Uterus (tissue), 3 donors: ENCODE measurements at regions not wholly inside any gene's neighbourhood (a gene's known extent, or its start where the extent isn't known, plus 50 kb on each side); places are given as distances from the start of the nearest gene placed in this dataset.
"Not testable (repeated sequence)": the region's sequence is repeated elsewhere in the genome, so short reads cannot be mapped to it uniquely, and the experiment has no call there.

ENCODE experiments used
- DNase-seq, 2 donors: peaks; one replicate each; pipeline ENCODE4 v3.0.0-alpha.2; 2019 to 2020
- H3K27ac ChIP-seq, 2 donors: fragments of 200-600 bp; sonication (generic); 1 replicate in 1 of 2; 2 replicates in 1 of 2; pipeline ENCODE4 v1.5.1; 2016 to 2018
- H3K27me3 ChIP-seq, 2 donors: fragments of 200-600 bp; sonication (generic); one replicate each; pipeline ENCODE4 v1.5.1; 2018 to 2019; ENCODE audit warnings: control low read depth in 1 of 2
- H3K36me3 ChIP-seq, 2 donors: fragments of 200-600 bp; sonication (generic); one replicate each; pipeline ENCODE4 v1.5.1; 2019; ENCODE audit warnings: control low read depth in 1 of 2
- H3K4me1 ChIP-seq, 2 donors: fragments of 200-600 bp; sonication (generic); one replicate each; pipeline ENCODE4 v1.5.1; 2018 to 2019; ENCODE audit warnings: control low read depth in 1 of 2
- H3K4me3 ChIP-seq, 2 donors: fragments of 200-600 bp; sonication (generic); 1 replicate in 1 of 2; 2 replicates in 1 of 2; pipeline ENCODE4 v1.5.1; 2018 to 2019; ENCODE audit warnings: mild to moderate bottlenecking in 1 of 2
- H3K9me3 ChIP-seq, 2 donors: fragments of 200-600 bp; sonication (generic); one replicate each; pipeline ENCODE4 v1.5.1; 2019; ENCODE audit warnings: control low read depth in 1 of 2
- CTCF ChIP-seq, 4 experiments: fragments of 200-600 bp in 2 of 4; fragments of 450-650 bp in 2 of 4; sonication (generic) in 2 of 4; IDR thresholded peaks; one replicate each; pipeline ENCODE4 v1.5.1; 2016 to 2019; ENCODE audit warnings: antibody characterized with exemption in 4 of 4, mild to moderate bottlenecking in 2 of 4, moderate library complexity in 1 of 4
- POLR2A ChIP-seq, 2 donors: fragments of 450-650 bp; IDR thresholded peaks; one replicate each; pipeline ENCODE4 v1.6.1; 2016; ENCODE audit warnings: antibody characterized with exemption in 2 of 2, mild to moderate bottlenecking in 1 of 2, moderate library complexity in 1 of 2
- intact Hi-C: fragments of 100-400 bp; cut with DNase I; formaldehyde crosslinking; loops from one replicate; pipeline ENCODE4 v1.15.1; 2023; ENCODE audit warnings: low total_unique reads
- donor health status: DM: yes; HTN: yes; CAD: no.

- Histone ChIP-seq H3K27me3 (no peaks in the 10 kb centered on the region), H3K36me3 (no peaks in the 10 kb centered on the region), H3K4me3 (no peak overlapping the region), H3K27ac (no peak overlapping the region), H3K9me3 (no peaks in the 10 kb centered on the region), H3K4me1 (no peaks in the 10 kb centered on the region)
- no peak for TF ChIP-seq CTCF (IDR thresholded peaks at IDR 0.05)
- intact Hi-C loops, result no loop called here
- DNase-seq, result no peak
Measured at GRCh38 chr14:22112004-22112403, 438.4 kb upstream of the OR4E1 start.

GRCh38 chr14:22107753-22108152, 434.1 kb upstream of the OR4E1 start:
- H3K9me3 ChIP-seq, result no peaks in the 10 kb centered on the region
- no peaks in the 10 kb centered on the region for H3K4me1 ChIP-seq
- no peak for DNase-seq
- TF ChIP-seq CTCF (IDR thresholded peaks at IDR 0.05), result no peak
- TF ChIP-seq POLR2A (IDR thresholded peaks at IDR 0.05), result no peak
- no peak overlapping the region for H3K27ac ChIP-seq
- H3K27me3 ChIP-seq, result no peaks in the 10 kb centered on the region
- no peak overlapping the region for H3K4me3 ChIP-seq
- no peaks in the 10 kb centered on the region for H3K36me3 ChIP-seq
- intact Hi-C loops, result no loop called here

DNA sequence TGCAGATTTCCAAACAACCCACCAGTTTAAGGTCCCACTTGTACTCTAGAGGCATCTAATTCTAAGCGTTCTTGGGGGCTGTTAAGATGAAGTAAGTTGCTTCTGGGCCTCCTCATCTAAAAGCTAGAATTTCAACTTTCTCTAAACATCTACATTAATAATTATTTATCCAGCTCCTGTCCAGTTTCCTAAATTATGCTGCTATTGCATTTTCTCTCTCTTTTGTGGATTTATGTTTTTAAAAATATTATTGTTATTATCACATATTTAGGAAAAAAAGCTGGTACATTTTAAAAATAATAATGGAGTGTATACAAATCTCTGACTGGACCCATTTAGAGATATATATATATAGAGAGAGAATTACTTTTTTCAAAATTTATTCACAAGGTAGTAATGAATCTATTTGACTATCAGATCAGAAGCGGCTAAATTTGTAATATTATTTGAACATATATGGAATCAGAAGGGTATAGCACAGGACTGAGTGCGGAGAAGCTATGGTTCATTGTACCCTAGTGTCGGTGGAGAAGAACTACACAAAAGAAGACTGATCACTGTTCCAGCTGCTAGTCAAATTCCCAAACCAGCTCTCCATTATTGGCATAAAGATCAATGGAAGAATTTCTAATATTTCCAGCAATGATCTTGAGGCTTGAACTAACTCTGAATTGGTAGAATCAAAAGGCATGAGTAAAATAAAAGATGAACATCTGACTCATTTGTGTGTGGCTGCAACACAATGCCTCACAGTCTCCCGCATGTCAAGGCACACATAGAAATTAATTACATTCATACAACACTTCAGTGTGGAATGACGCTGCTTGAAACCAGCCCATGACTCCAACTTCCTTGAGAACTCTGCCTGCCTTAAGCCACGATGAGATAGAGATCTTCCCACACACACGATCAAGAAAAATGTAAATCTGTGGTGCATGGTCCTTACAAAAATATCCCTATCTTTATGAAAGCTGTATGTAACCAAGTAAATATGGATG, 433.4 kb upstream of the OR4E1 start:
- H3K9me3 ChIP-seq, result no peaks in the 10 kb centered on the region
- H3K36me3 ChIP-seq, result no peaks in the 10 kb centered on the region
- no peaks in the 10 kb centered on the region for H3K27me3 ChIP-seq
- intact Hi-C loops, result no loop called here
- TF ChIP-seq POLR2A (IDR thresholded peaks at IDR 0.05) (no peak), CTCF (IDR thresholded peaks at IDR 0.05) (no peak)
- H3K4me3 ChIP-seq, result no peak overlapping the region
- no peak overlapping the region for H3K27ac ChIP-seq
- no peaks in the 10 kb centered on the region for H3K4me1 ChIP-seq
- DNase-seq, result no peak

DNA sequence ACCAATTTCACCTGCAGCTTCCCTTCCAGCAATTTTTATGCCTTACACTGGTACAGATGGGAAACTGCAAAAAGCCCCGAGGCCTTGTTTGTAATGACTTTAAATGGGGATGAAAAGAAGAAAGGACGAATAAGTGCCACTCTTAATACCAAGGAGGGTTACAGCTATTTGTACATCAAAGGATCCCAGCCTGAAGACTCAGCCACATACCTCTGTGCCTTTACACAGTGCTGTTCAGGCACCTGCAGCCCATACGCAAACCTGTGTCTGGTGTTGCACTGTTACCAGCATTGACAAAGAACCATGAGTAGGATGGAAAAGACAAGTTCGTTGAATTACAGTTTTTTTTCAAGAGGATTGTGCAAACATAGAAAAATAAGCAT, 432.0 kb upstream of the OR4E1 start:
- Histone ChIP-seq H3K4me1 (no peaks in the 10 kb centered on the region), H3K36me3 (no peaks in the 10 kb centered on the region), H3K27me3 (no peaks in the 10 kb centered on the region), H3K27ac (no peak overlapping the region), H3K9me3 (no peaks in the 10 kb centered on the region), H3K4me3 (no peak overlapping the region)
- intact Hi-C loops, result no loop called here
- DNase-seq, result no peak
- TF ChIP-seq POLR2A (IDR thresholded peaks at IDR 0.05) (no peak), CTCF (IDR thresholded peaks at IDR 0.05) (no peak)

- intact Hi-C loops, result no loop called here
- Histone ChIP-seq H3K4me3 (no peak overlapping the region), H3K4me1 (no peaks in the 10 kb centered on the region), H3K9me3 (no peaks in the 10 kb centered on the region), H3K27ac (no peak overlapping the region), H3K27me3 (no peaks in the 10 kb centered on the region), H3K36me3 (no peaks in the 10 kb centered on the region)
- DNase-seq, result no peak
- TF ChIP-seq CTCF (IDR thresholded peaks at IDR 0.05) (no peak), POLR2A (IDR thresholded peaks at IDR 0.05) (no peak)
Measured at GRCh38 chr14:22105006-22105623, 431.5 kb upstream of the OR4E1 start.

DNA sequence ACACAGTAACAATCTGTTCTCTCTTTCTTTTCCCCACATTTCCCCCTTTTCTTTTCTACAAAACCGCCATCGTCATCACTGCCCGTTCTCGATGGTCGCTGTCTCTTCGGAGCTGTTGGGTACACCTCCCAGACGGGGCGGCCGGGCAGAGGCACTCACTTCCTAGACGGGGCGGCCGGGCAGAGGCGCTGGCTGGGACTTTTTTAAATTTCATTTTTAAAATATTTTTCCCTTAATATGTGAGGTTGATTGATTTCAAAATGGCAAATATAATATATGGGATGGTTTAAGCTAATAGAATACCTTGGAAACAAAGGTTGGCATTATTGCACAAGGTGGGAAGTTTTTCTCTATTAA, 427.1 kb upstream of the OR4E1 start:
- H3K27ac ChIP-seq, H3K36me3 ChIP-seq, DNase-seq, H3K4me1 ChIP-seq, intact Hi-C loops, H3K9me3 ChIP-seq, H3K27me3 ChIP-seq, H3K4me3 ChIP-seq: not testable (repeated sequence)
